Activated B cell treated with CpG ODN at 0.5 μM for 24 hours (primary cell): ENCODE measurements at regions not wholly inside any gene's neighbourhood (a gene's known extent, or its start where the extent isn't known, plus 50 kb on each side); places are given as distances from the start of the nearest gene placed in this dataset.
"Not testable (repeated sequence)": the region's sequence is repeated elsewhere in the genome, so short reads cannot be mapped to it uniquely, and the experiment has no call there.

Source experiments
- ATAC-seq: fragments of 200-7000 bp; cut with Tn5 transposase; one replicate; pipeline ENCODE4 v1.10.0; 2021; ENCODE audit warnings: low read depth, mild to moderate bottlenecking, moderate library complexity
- CTCF ChIA-PET: fragments of 350-600 bp; sonication (Branson Sonifier 250); formaldehyde crosslinking; loops from one replicate; lab custom pipeline; 2021; ENCODE audit warnings: antibody characterized with exemption; lab: Charles Lee
- POLR2A ChIA-PET: fragments of 350-600 bp; sonication (Branson Sonifier 250); formaldehyde crosslinking; loops from one replicate; lab custom pipeline; 2021; ENCODE audit warnings: antibody characterized with exemption; lab: Charles Lee
- DNase-seq: peaks from one replicate; pipeline ENCODE4 v3.0.0; 2022
- H3K27ac Mint-ChIP-seq: one replicate; pipeline ENCODE4 v1.8.0; 2020; ENCODE audit warnings: mixed read lengths
- H3K27me3 Mint-ChIP-seq: one replicate; pipeline ENCODE4 v1.8.0; 2021; ENCODE audit warnings: mixed read lengths
- H3K36me3 Mint-ChIP-seq: one replicate; pipeline ENCODE4 v1.8.0; 2021; ENCODE audit warnings: low read depth, mixed read lengths
- H3K4me1 Mint-ChIP-seq: one replicate; pipeline ENCODE4 v1.8.0; 2021; ENCODE audit warnings: mixed read lengths
- H3K4me3 Mint-ChIP-seq: one replicate; pipeline ENCODE4 v1.8.0; 2020; ENCODE audit warnings: mild to moderate bottlenecking, mixed read lengths
- H3K9me3 Mint-ChIP-seq: one replicate; pipeline ENCODE4 v1.8.0; 2020; ENCODE audit warnings: mixed read lengths
- intact Hi-C: fragments of 100-400 bp; cut with micrococcal nuclease; formaldehyde crosslinking; loops from one replicate; pipeline ENCODE4 v1.15.1; 2024
- TF ChIP-seq, protein P1 (sequence below): fragments of 200-600 bp; IDR thresholded peaks from one replicate; pipeline ENCODE4 v1.8.0; 2022; ENCODE audit warnings: antibody characterized with exemption, mild to moderate bottlenecking

DNA sequence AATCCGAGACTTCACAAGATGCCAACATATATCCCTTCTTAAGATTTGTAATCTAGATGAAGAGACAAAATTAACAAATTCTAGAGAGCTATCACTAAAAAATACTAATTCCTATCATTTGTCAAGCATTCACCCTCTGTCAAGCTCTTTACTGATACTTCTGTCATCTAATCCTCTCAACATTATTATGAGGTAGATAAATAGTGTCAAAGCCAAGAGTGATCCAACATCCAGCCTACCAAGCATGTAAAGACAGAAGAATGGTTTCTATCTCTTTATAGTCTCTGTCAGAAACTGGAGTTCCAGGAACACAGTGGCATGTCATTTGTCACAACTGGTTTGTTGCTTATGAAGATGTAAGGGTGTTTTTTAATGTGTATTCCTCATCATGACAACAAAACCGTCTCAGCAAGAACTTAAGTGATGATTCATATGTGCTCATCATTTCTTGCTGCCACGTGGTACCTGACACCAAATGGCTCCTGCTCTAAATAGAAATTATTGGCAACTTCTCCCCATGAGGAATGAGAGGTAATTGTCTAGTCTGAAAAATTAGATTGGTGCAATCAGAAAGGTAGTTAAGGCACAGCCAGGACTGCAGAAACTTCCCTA lies 196.8 kb downstream of the TOX3 start:
- no peaks in the 10 kb centered on the region for H3K4me1 Mint-ChIP-seq
- intact Hi-C loops, result no loop called here
- H3K4me3 Mint-ChIP-seq, result no peak overlapping the region
- no peaks in the 10 kb centered on the region for H3K36me3 Mint-ChIP-seq
- TF ChIP-seq, protein P1, sequence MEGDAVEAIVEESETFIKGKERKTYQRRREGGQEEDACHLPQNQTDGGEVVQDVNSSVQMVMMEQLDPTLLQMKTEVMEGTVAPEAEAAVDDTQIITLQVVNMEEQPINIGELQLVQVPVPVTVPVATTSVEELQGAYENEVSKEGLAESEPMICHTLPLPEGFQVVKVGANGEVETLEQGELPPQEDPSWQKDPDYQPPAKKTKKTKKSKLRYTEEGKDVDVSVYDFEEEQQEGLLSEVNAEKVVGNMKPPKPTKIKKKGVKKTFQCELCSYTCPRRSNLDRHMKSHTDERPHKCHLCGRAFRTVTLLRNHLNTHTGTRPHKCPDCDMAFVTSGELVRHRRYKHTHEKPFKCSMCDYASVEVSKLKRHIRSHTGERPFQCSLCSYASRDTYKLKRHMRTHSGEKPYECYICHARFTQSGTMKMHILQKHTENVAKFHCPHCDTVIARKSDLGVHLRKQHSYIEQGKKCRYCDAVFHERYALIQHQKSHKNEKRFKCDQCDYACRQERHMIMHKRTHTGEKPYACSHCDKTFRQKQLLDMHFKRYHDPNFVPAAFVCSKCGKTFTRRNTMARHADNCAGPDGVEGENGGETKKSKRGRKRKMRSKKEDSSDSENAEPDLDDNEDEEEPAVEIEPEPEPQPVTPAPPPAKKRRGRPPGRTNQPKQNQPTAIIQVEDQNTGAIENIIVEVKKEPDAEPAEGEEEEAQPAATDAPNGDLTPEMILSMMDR, result no peak
- ChIA-PET CTCF (no interaction called here), POLR2A (no interaction called here)
- peaks cover 20% of the 10 kb centered on the region for H3K9me3 Mint-ChIP-seq
- ATAC-seq, result no peak
- no peak for DNase-seq
- H3K27ac Mint-ChIP-seq, result no peak overlapping the region
- no peaks in the 10 kb centered on the region for H3K27me3 Mint-ChIP-seq

GRCh38 chr16:52346709-52347108 lies 200.2 kb downstream of the TOX3 start:
- ATAC-seq (no peak), DNase-seq (no peak)
- no peaks in the 10 kb centered on the region for H3K4me1 Mint-ChIP-seq
- H3K27ac Mint-ChIP-seq, result no peak overlapping the region
- H3K36me3 Mint-ChIP-seq, result no peaks in the 10 kb centered on the region
- H3K4me3 Mint-ChIP-seq, result no peak overlapping the region
- TF ChIP-seq, protein P1, result no peak
- CTCF ChIA-PET, result no interaction called here
- H3K9me3 Mint-ChIP-seq, result peaks cover 9% of the 10 kb centered on the region
- intact Hi-C loops, result no loop called here
- POLR2A ChIA-PET, result no interaction called here
- no peaks in the 10 kb centered on the region for H3K27me3 Mint-ChIP-seq

DNA sequence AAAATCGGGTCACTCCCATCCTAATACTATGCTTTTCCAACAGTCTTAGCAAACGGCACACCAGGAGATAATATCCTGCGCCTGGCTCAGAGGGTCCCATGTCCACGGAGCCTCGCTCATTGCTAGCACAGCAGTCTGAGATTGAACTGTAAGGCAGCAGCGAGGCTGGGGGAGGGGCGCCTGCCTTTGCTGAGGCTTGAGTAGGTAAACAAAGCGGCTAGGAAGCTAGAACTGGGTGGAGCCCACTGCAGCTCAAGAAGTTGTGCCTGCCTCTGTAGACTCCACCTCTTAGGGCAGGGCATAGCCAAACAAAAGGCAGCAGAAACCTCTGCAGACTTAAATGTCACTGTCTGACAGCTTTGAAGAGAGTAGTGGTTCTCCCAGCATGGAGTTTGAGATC lies 213.3 kb downstream of the TOX3 start:
- POLR2A ChIA-PET, H3K4me3 Mint-ChIP-seq, H3K27me3 Mint-ChIP-seq: not testable (repeated sequence)

DNA sequence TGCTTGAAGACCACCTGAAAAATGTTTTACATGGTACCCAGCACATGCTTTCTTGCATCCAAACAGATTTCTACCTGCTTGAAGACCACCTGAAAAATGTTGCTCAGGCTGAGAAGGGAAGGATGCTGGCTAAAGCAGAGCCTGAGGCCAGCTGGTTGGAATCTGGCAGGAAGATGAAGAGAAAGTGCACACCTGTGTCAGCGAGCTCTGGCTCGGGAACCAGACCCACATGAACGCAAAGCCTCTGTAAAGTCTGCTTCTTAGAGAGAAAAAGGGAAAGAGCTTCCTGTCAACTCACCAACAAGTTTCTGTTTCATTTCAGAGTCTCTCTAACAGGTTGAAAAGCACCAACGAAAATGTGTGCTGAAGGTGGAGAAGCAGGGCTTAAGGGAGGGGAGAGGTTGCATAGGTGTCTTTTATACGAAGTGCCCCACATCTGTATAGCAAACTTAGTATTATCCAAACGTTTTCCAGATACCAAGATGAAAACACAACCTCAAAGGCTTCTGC lies 226.0 kb downstream of the TOX3 start:
- ATAC-seq (no peak), DNase-seq (no peak)
- peaks cover 2% of the 10 kb centered on the region for H3K9me3 Mint-ChIP-seq
- no peaks in the 10 kb centered on the region for H3K36me3 Mint-ChIP-seq
- CTCF ChIA-PET, result no interaction called here
- no peak overlapping the region for H3K4me3 Mint-ChIP-seq
- POLR2A ChIA-PET, result no interaction called here
- H3K27ac Mint-ChIP-seq, result no peak overlapping the region
- TF ChIP-seq, protein P1, result no peak
- no peaks in the 10 kb centered on the region for H3K27me3 Mint-ChIP-seq
- H3K4me1 Mint-ChIP-seq, result no peaks in the 10 kb centered on the region
- intact Hi-C loops, result no loop called here

More for the DNA sequence above, 213.3 kb downstream of the TOX3 start:
- CTCF ChIA-PET, H3K36me3 Mint-ChIP-seq, H3K4me1 Mint-ChIP-seq, intact Hi-C loops, ATAC-seq, H3K9me3 Mint-ChIP-seq, DNase-seq, H3K27ac Mint-ChIP-seq: not testable (repeated sequence)

DNA sequence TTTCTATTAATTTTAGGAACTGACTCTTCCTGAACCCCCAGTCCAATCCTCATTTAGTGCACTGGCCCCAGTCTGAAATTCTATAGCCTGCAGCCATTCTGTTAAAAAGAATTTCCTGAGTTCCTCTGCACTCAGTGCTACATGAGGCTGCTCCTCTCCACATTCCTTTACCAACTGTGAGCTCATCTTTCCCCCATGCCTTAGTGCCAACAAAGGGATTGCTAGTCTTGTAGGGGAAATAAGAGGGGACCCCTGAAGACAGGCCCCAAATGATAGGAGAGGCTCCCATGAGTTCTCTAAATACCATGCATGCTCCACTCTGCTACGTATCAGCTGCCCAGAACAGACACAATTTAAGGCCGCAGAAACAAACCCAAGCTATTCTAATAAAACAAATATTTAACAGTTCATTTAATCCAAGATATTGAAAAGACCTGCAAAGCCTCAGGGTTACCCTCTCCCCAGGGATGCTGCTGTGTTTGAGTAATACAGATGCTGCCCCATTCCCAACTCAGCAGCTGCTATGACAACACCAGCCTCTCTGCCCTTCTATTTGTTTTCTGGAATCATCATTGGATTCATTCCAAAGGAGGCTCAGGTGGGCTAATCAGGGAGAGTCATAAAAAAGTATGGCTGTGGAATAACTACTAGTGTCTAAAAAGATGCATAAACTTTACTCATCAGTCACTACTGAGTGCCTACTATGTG lies 228.5 kb downstream of the TOX3 start:
- Mint-ChIP-seq H3K4me1 (no peaks in the 10 kb centered on the region), H3K27ac (no peak overlapping the region), H3K9me3 (peaks cover 5% of the 10 kb centered on the region), H3K4me3 (no peak overlapping the region), H3K27me3 (no peaks in the 10 kb centered on the region), H3K36me3 (no peaks in the 10 kb centered on the region)
- ChIA-PET CTCF (no interaction called here), POLR2A (no interaction called here)
- TF ChIP-seq, protein P1, result no peak
- DNase-seq, result no peak
- ATAC-seq, result no peak
- intact Hi-C loops, result no loop called here
